Urinary bladder (tissue), 3 donors: ENCODE measurements at regions not wholly inside any gene's neighbourhood (a gene's known extent, or its start where the extent isn't known, plus 50 kb on each side); places are given as distances from the start of the nearest gene placed in this dataset.

Experiments used
- DNase-seq: peaks from one replicate; pipeline ENCODE4 v3.0.0-alpha.2; 2015; ENCODE audit errors: extremely low spot score
- H3K27ac ChIP-seq: one replicate; pipeline ENCODE4 v1.5.1; 2013; ENCODE audit warnings: low read depth, mild to moderate bottlenecking, moderate library complexity
- H3K36me3 ChIP-seq: one replicate; pipeline ENCODE4 v1.6.1; 2013; ENCODE audit warnings: mild to moderate bottlenecking, moderate library complexity; ENCODE audit not compliant: insufficient read depth
- H3K4me1 ChIP-seq: one replicate; pipeline ENCODE4 v1.6.1; 2013; ENCODE audit warnings: mild to moderate bottlenecking, moderate library complexity; ENCODE audit not compliant: insufficient read depth
- H3K4me3 ChIP-seq: one replicate; pipeline ENCODE4 v1.5.1; 2013; ENCODE audit warnings: low read depth, low read length
- WGBS: extraction: QIAGEN DNeasy Blood & Tissue Kit; methylation state at CpG from one replicate; pipeline ENCODE4 v1.1.7; 2013; 5-methylcytosine and 5-hydroxymethylcytosine counted together
- donor health status: healthy with polysubstance abuse.
- donor health status: healthy.

- no peaks in the 10 kb centered on the region for H3K4me1 ChIP-seq
- H3K27ac ChIP-seq: no peak overlapping the region
- H3K4me3 ChIP-seq: no peak overlapping the region
- 91% methylated on average over 2 of the region's 2 CpGs for WGBS
- DNase-seq: no peak
- H3K36me3 ChIP-seq: no peaks in the 10 kb centered on the region
Measured at GRCh38 chr2:57570961-57571360, 475.6 kb upstream of the VRK2 start.

DNA sequence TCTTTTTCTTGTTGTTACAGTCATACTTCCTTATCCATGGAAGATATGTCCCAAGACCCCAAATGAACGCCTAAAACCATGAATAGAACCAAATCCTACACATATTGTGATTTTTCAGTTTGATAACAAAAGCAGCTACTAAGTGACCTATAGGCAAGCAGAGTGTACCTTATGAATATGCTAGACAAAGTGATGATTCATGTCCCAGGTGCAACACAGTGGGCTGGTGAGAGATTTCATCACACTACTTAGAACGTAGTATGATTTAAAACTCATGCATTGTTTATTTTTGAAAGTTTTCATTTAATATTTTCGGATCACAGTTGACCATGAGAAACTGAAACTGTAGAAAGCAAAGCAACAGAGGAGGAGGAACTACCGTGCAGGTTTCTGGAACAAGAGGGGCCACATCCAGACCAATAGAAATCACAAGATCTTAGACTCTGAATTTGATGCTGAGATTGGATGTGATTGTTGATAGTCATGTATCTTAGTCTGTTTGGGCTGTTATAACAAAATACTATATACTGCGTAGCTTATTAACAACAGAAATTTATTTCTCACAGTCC is 470.8 kb upstream of the VRK2 start:
- no peaks in the 10 kb centered on the region for H3K36me3 ChIP-seq
- DNase-seq: no peak
- H3K4me3 ChIP-seq: no peak overlapping the region
- no peak overlapping the region for H3K27ac ChIP-seq
- H3K4me1 ChIP-seq: no peaks in the 10 kb centered on the region
- WGBS: 76% methylated on average over 5 of the region's 5 CpGs

GRCh38 chr2:57576983-57577382 is 469.6 kb upstream of the VRK2 start:
- Histone ChIP-seq H3K27ac (no peak overlapping the region), H3K4me1 (no peaks in the 10 kb centered on the region), H3K4me3 (no peak overlapping the region), H3K36me3 (no peaks in the 10 kb centered on the region)
- 95% methylated on average over 1 of the region's 1 CpG for WGBS
- no peak for DNase-seq

- no peak overlapping the region for H3K4me3 ChIP-seq
- no peaks in the 10 kb centered on the region for H3K4me1 ChIP-seq
- no peak for DNase-seq
- WGBS: 73% methylated on average over 1 of the region's 1 CpG
- no peak overlapping the region for H3K27ac ChIP-seq
- H3K36me3 ChIP-seq: no peaks in the 10 kb centered on the region
Measured at GRCh38 chr2:57597940-57598339, 448.7 kb upstream of the VRK2 start.

GRCh38 chr2:57598551-57598950 is 448.1 kb upstream of the VRK2 start:
- Histone ChIP-seq H3K27ac (no peak overlapping the region), H3K36me3 (no peaks in the 10 kb centered on the region), H3K4me1 (no peaks in the 10 kb centered on the region), H3K4me3 (no peak overlapping the region)
- WGBS: 43% methylated on average over 4 of the region's 4 CpGs
- no peak for DNase-seq

- WGBS: 56% methylated on average over 2 of the region's 2 CpGs
- H3K4me3 ChIP-seq: no peak overlapping the region
- H3K27ac ChIP-seq: no peak overlapping the region
- H3K4me1 ChIP-seq: no peaks in the 10 kb centered on the region
- no peak for DNase-seq
- H3K36me3 ChIP-seq: no peaks in the 10 kb centered on the region
Measured at GRCh38 chr2:57602733-57603132, 443.9 kb upstream of the VRK2 start.

DNA sequence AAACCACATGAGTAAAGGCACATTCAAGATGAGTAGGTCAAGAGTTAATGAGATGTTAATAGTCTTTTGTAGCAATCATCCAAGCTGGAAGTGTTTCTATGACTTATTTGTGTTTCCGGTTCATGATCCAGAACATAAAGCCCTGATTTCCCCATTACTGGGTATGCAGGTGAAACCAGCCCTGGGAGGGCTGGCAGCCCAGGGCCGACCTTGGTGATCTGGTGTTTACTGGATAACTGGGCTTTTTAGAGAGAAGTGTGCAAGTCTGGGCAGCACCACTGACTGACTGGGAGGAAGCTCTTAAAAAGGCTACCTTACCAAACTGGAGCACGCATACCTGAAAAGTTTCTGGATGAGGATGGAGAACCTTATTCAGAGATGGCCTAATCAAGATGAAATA is 431.6 kb upstream of the VRK2 start:
- WGBS: 90% methylated on average over 3 of the region's 3 CpGs
- Histone ChIP-seq H3K27ac (no peak overlapping the region), H3K4me1 (no peaks in the 10 kb centered on the region), H3K36me3 (no peaks in the 10 kb centered on the region), H3K4me3 (no peak overlapping the region)
- no peak for DNase-seq

- 26% methylated on average over 1 of the region's 1 CpG for WGBS
- DNase-seq: no peak
Measured at GRCh38 chr2:57615855-57616556, 430.6 kb upstream of the VRK2 start.

GRCh38 chr2:57617318-57617717 is 429.3 kb upstream of the VRK2 start:
- DNase-seq: no peak
- Histone ChIP-seq H3K4me3 (no peak overlapping the region), H3K4me1 (no peaks in the 10 kb centered on the region), H3K36me3 (no peaks in the 10 kb centered on the region), H3K27ac (no peak overlapping the region)
- WGBS: 51% methylated on average over 3 of the region's 3 CpGs

More at GRCh38 chr2:57615855-57616556, 430.6 kb upstream of the VRK2 start:
- Histone ChIP-seq H3K27ac (no peak overlapping the region), H3K4me1 (no peaks in the 10 kb centered on the region), H3K36me3 (no peaks in the 10 kb centered on the region), H3K4me3 (no peak overlapping the region)

DNA sequence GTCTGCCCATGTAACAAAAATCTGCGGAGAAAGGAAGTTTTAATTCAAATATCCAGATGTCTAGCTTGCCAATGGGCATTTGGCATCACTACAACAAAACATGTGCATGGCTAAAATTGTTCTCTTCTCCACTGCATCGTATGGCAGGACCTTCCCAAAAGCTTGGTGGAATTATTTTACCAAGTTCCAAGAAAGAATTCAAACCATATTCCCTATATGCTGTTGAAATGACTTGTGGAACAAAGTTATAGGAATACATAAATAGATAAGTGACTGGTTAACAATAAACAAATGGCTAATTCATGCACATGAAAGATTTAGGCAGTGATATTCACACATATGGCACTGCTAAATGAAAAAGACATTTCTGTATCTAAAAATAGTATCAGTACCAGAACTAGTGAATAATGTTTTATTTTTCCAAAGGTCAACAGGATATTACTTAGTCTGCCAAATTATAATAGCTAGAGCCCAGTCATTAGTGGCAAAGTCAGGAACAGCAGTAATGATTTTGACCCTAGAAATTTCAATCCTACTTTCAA is 425.4 kb upstream of the VRK2 start:
- Histone ChIP-seq H3K36me3 (no peaks in the 10 kb centered on the region), H3K4me1 (no peaks in the 10 kb centered on the region), H3K4me3 (no peak overlapping the region), H3K27ac (no peak overlapping the region)
- no peak for DNase-seq
- 70% methylated on average over 2 of the region's 2 CpGs for WGBS

- no peak overlapping the region for H3K4me3 ChIP-seq
- DNase-seq: no peak
- H3K27ac ChIP-seq: no peak overlapping the region
- no peaks in the 10 kb centered on the region for H3K4me1 ChIP-seq
- no peaks in the 10 kb centered on the region for H3K36me3 ChIP-seq
- 51% methylated on average over 1 of the region's 1 CpG for WGBS
Measured at GRCh38 chr2:57622009-57622408, 424.6 kb upstream of the VRK2 start.

DNA sequence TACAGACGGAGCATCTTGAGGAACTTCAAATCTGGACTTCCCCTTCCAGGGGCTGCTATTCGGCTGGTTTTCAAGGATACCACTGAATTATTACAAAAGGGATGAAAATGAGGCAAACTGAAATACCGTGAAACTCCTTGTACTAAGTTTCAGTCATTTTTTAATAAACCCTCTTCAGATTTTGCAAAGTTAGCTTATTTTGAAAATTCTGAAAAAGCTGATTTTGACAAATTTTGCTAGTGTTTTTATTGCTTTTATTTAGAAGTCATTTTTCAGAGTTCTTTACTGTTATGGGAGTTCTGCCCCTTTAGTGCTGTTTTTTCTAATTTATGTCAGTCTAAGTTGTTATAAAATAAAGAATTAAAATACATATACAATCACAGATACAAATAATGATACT is 390.4 kb upstream of the VRK2 start:
- no peak overlapping the region for H3K4me3 ChIP-seq
- 88% methylated on average over 3 of the region's 3 CpGs for WGBS
- H3K36me3 ChIP-seq: no peaks in the 10 kb centered on the region
- no peak for DNase-seq
- H3K4me1 ChIP-seq: no peaks in the 10 kb centered on the region
- no peak overlapping the region for H3K27ac ChIP-seq

DNA sequence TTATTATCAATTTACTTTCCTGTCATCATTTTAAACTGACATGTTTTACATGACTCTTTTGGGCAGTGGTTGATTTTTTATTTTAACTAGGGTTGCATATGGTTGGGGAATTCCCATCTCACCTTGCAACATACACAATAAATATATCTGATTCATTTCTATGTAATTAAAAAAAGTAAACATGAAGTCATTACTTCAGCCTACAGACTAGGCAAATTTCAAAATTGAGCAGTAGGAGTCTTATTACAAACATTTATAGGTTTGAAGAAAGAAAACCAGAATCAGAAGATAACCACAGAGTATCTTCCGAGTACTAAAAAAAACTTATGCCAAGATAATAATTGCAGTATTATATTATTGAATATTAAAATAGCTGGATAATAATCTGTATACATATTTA is 377.0 kb upstream of the VRK2 start:
- no peak for DNase-seq
- H3K4me1 ChIP-seq: no peaks in the 10 kb centered on the region
- H3K36me3 ChIP-seq: no peaks in the 10 kb centered on the region
- no peak overlapping the region for H3K27ac ChIP-seq
- H3K4me3 ChIP-seq: no peak overlapping the region
- 87% methylated on average over 1 of the region's 1 CpG for WGBS

DNA sequence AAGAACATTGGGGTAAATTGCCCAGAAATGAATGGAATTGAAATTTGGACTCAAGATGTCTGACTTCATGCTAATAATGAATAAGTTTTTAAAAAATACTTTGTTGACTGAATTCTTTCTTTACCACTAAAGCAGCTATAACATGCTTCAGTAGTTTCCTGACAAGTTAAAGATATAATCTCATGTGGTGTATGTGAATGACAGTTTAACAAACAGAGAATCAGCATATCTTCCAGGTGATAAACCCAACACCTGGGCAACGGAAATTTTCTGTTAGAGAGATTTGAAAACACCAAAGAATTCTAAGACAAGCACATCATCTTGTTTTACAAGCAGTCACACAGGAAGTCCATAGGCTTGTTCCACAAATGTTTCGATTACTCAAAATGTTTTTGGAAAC is 372.6 kb upstream of the VRK2 start:
- no peak for DNase-seq
- Histone ChIP-seq H3K4me1 (no peaks in the 10 kb centered on the region), H3K4me3 (no peak overlapping the region), H3K27ac (no peak overlapping the region), H3K36me3 (no peaks in the 10 kb centered on the region)
- WGBS: 28% methylated on average over 2 of the region's 2 CpGs
